Hematopoietic multipotent progenitor cell treated with erythropoietin and hydrocortisone succinate and interleukin-3 and kit ligand, for 6 days (in vitro differentiated cells): ENCODE measurements at regions not wholly inside any gene's neighbourhood (a gene's known extent, or its start where the extent isn't known, plus 50 kb on each side); places are given as distances from the start of the nearest gene placed in this dataset.

Source experiments
- DNase-seq: peaks from one replicate; pipeline ENCODE4 v3.0.0-alpha.2; 2015

DNA sequence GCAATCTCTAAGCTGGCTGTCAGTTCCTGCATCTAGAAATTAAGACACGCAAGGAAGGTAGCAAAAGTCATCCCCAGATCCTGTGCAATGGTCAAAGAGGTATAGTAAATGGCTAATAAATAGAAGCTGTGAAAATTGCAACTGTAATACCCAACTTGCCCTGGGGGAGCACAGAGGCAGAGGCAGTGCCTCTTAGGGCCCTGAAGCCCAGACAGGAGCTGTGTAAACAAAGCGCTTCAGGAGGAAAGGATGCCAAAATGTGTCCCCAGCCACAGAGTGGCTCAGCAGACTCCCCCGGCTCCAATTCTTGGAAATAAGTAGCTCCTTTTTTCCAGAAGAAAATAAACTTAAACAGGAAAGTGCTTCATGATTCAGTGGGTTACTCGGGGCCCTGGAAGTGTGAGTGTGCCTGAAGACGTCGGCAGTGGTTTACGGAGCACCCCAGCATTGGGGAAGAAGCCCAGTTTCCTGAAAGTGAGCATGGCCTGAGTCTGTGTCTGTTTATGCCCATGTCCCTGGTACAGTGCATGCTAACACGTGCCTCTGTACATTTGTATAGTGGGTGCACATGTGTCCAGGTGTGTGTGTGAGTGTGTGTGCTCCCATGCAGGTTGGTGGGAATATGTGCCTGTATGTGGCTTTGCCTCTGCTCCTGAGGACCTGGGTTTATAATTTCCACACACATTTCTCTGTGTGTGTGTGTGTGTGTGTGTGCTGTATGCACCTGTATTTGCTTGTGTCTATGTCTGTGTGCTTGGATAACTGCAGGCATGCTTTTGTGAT, 246.7 kb downstream of the MAFB start:
- no peak for DNase-seq

DNA sequence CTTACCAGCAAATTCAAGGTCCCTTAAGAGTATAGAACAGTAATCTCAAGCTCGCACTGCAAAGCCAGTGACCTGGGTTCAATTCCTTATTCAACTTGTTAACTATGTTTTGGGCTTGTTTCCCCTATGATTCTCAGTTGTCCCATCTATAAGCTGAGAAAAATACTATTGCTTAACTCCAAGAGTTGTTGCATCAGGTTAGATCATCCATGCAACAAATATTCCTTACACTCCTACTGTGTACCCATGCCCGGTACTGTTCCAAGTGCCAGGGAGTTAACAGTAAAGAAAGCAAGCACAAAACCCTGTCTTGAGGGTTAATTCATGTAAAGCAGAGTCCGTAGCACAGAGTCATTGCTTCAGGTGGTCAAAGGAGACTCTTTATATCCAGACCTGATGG, 247.3 kb downstream of the MAFB start:
- no peak for DNase-seq

DNA sequence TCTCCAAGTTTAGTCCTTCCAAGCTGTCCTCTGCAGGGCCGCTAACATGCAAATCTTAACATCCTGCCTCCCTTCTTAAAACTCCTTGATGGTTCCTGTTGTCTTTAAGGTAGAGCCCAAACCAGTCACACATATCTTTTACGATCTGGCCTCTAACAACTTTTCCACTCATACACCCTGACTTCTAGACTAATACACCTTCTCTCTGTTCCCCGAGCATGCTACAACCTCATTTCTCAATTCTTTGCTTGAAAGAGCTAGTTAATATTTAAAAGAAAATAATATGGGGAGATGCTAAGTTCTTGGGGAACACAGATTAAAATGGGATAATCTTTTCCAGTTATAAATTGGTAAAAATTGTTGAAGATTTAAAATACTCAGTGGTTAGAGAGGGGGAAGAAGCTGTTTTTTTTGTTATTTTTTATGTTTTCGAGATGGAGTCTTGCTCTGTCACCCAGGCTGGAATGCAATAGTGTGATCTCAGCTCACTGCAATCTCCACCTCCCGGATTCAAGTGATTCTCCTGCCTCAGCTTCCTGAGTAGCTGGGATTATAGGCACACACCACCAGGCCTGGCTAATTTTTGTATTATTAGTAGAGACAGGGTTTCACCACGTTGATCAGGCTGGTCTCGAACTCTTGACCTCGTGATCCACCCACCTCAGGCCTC, 250.7 kb downstream of the MAFB start:
- no peak for DNase-seq

DNA sequence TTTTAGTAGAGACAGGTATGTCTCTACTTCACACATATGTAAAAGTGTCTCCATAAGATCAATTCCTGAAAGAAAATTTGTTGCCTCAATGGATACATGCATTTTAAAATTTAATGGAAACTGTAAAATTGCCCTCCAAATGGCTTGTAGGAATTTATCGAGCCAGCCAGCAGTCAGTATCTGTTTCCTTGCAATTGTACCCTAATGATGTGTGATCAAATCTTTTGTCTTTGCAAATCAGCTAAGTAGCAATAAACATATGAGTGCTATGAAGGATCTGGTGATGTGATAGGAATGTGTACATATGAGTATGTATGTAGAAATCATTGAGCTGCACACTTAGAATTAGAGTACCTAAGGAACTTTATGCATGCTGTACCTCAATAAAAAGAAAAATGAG, 253.0 kb downstream of the MAFB start:
- DNase-seq = no peak

DNA sequence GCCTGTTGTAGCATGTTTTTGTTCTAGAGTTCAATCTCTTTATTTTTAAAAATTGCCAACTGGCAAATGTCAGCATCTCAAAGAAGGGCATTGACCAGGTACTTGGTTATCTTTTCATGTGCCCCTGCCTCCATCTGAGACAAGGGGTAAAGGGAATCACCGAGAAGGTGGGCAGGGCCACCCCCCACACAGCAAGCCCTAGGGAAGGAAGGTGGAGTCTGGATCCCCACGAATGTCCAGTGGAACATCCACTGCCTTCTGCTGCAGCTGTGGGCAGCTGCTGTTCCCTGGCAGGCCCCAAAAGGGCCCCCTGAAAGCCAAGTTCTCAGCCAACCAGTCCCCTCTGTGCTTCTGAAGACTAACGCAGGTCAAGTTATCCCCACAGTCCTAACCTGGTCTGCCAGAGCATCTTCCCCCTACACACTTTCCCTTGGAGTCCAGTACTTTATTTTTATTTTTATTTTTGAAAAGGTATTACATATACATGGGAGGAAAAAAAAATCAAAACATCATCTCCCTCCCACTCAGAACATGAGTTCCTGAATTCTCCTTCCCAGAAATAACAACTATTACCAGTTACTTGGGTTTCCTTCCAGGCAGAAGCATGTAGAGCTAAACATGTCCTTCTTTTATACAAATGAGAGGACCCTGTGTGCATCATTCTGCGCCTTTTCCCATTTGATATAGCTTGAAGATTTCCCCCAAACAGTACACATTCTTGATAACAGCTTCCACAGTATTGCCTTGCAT, 253.7 kb downstream of the MAFB start:
- no peak for DNase-seq

DNA sequence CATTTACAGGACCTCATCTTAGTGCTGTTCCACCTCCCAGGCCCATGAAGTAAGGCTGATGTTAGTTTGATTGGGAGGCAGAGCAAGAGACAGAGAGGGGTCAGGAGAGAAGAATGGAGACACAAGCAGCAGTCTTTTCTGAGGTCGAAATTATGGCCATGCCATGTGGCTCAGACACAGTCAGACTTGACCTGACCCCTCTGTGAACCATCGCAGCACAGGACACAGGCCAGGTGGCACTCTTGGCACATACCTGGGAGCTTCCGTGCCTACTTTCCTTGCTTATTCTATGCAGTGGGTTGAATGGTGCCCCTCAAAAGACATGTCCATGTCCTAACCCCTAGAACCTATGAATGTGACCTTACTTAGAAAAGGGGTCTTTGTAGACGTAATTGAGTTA, 254.9 kb downstream of the MAFB start:
- no peak for DNase-seq

DNA sequence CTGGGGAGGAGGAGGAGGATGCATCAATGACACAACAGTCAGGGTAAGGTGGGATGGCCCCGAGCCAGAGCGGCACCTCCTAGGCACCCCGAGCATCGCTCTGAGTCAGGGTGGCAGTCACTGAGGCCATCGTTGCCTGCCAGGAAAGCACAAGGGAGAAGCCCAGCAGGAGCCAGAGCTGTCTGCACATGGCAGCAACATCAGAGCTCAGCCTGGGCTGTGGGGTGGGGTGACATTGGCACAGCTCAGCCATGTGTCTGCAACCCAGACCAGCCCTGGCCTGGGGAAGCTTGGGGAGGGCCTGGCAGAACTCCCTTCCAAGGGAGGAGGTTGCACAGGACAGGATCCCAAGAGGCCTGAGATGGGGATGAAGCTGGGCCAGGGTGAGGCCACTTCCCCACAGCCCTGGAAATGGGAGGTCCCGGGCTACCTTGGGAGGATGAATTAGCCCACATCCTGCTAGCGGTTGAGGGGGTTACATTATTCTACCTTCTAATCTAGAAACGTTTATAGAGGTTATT, 255.6 kb downstream of the MAFB start:
- no peak for DNase-seq

DNA sequence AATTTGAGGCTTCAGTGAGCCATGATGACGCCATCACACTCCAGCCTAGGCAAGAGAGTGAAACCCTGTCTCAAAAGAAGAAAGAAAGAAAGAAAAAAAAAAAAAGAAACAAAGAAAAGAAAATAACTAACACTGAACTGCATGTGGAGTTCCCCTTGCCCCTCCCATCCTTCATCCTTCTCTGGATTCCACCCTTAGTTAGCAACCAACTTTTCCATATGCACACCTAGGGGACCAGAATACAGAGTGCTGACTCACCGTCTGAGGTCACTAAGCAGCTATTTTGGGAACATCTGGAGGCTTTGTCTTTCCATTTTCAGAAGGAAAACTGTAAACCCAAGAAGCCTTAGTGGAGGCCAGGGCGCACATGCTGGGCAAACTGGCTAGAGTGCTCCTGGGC, 257.4 kb downstream of the MAFB start:
- no peak for DNase-seq

DNA sequence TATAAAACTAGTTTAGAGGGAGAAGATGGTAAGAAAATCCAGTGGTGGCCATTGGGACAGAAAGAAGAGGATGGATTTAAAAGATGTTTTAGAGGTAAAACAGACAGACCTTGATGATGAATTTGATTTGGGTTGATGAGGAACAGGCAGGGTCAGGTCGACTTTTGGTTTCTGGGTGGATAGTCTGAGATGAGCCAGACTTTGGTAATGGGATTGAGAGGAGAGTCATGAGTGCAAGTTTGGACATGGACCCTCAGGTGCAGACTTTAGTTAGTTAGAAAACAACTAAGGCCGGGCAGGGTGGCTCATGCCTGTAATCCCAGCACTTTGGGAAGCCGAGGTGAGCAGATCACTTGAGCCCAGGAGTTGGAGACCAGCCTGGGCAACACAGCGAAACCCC, 257.9 kb downstream of the MAFB start:
- no peak for DNase-seq

DNA sequence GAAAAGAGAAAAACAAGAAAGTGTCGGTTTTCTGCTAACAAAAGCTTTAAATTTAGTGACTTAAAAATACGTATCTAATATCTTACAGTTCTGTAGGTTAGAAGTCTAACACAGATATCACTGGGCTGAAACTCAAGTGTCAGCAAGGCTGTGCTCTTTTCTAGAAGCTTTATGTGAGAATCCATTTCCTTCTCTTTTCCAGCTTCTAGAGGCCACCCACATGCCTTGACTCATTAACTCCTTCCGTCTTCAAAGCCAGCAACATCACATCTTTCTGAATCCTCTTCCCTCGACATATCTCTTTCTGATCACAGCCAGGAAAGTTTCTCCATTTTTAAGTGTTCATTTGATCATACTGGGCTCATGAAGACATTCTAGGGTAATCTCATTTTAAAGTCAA, 262.0 kb downstream of the MAFB start:
- DNase-seq = no peak

DNA sequence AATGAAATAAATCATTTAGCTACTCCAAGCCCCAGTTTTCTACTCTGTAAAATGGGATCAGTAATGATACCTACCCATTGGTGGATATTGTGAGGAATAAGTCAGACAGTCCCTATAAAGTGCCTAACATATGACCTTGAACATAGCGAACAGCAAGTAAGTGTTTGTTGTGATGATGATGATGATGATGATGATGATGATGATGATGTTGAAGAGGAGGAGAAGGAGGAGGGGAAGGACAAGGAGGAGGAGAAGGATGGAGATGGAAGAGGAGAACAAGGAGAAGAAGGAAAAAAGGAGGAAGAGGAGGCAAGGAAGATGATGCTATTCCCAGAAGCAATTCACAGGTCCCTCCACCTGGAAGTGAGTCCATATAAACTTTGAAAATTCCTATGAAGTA, 264.3 kb downstream of the MAFB start:
- no peak for DNase-seq

DNA sequence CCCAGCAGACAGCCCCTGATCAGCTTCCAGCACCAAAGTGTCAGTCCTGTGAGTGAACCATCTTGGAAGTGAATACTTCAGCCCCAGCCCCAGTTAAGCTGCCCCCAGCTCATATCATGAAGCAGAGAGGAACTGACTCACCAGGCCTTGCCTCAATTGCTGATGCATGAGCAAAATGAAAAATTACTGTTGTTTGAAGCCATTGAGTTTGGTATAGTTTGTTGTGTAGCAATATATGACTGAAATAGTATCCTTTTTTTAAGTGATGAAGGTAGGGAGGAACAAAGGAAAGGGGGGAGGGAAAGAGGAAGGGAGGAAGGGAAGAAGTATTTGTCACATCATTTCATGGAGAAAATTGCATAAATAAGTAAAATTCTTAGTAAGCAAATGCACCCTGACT, 266.4 kb downstream of the MAFB start:
- no peak for DNase-seq

DNA sequence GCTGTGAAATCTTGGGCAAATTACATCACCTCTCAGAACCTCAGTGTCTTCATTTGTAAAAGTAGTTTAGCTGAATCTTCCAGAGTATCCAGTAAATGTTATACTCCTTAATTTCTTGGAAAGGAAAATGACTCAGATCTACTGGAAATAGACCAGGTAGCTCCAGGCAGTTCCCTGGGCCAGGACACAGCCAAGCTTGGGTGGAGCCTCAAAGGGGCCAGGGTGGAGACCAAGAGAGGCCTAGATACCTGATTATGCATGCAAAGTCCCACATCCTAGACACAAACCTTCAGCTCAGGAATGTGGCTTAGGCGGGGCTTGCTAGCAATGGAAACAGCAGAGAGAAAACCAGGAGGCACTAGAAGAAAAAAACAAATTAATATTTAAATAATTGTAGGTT, 272.8 kb downstream of the MAFB start:
- no peak for DNase-seq

DNA sequence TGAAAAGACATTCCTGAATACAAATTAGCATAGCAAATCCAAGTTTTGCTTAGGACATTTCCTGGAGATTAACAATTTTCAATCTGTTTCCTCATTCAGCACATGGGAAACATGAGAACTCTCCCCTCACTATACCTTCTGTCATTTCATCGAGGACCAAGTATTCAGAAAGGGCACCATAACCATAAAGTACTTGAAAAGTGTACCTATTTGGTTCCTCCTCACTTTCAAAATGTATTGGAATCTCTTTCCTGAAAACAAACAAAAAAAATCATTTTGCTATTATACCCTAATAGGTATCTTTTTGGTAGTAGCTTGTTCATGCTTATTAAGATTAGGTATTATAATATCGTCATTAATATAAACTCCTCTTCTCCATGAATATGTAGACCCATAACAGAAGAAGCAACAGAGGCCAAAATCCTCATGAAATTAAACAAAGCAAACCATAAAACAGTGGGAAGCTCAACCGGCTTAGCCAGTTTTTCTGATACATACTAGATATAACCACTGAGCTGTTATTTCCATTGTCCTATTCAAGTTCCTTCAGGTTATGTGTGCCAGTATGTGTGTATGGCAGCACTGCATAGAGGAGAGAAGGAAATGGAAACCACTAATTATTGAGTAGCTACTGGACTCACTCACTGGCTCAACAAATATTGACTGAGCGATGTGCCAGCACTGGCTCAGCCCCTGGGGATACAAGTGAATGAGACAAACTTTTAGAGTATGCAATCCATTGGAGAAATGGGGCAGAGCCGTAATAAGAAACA, 274.0 kb downstream of the MAFB start:
- DNase-seq = no peak

DNA sequence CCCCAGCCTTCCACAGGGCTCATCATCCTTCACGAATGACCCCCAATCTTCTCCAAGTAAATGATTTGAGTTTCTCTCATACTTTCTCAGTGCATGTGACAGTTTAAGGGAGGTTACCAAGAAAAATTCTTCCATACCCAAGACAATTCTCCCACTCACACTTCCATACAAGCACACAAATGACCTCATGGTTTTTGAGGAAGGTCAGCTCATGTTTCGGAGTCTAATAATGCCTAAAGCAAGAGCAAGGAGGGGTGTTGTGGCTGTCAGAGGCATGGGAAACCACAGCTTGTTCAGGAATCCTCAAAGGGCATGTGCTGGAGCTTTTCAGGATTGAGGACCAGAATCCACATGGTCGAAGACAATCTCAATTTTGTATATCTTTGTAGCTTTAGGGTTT, 279.0 kb downstream of the MAFB start:
- DNase-seq = no peak

DNA sequence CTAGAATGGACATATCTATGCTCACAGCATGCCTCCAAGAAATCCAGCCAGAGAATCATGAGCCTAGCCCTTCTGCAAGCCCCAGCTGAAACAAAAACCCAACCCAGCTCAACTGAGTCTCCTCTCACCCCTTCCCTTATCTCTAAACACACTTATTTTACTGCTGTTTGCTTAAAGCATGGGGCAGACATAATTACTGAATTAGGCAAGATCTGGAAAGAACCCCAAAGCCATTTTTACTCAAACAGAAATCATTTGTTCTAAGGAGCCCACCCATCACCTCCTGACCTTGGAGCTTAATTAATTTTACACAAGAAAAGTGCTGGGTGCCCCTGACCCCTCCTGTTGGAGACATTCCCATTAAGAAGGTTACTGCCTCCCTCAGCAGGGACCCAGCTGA, 291.6 kb downstream of the MAFB start:
- no peak for DNase-seq

DNA sequence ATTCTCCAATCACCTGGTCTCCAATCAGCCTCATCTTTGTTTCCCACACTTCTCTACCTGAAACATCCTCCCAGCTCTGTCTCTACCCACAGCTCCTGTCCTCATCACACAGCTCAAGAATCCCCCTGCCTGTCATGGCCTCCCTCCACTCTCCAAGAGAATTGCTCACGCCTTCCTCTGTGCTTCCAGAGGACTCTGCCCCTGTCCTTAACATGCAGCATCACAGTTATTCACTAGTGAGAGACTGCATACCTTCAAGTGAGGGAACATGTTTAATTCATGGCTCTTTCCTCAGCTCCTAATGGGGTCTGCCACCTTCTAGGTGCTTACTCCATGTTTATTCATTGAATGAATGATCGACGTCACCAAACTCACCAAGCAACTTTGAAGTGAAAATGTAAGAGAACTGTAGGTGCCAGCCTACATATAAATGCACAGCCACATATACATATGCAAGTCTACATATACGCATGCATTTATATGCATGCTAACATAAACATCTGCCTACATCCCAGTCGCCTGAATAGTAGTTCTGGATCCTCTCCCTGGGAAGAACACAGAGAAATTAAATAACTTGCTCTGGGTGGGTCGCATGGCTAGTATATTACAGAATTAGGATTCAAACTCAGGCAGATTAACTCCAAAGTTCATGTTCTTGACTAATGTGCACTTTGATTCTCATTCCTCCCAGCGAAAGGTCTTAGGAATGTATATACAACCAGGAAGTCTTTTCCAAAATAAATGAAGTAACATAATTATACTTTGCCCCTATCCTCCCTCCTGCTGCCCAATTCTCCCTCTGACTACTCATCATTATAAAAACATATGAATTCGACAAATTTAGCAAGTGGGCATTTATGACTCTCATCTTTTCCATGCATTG, 295.6 kb downstream of the MAFB start:
- no peak for DNase-seq

DNA sequence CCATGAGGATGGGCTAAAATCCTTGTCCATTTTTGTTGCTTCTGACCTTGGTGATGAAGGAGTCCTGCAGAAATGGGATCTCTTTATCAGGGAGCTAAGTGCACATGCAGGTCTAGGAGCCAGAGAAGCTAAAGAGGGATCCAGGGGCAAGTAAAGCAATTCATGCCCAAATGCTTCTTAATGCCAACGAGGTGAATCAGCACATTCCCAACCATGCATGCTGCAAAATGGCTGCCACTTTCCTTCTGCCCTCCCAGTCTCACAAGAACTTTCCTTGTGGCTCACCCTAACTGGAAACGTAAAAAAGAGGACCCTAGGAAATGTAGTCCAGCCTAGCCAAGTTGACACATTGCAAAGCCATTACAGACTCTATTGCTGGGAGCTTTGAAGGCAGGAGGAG, 298.4 kb downstream of the MAFB start:
- no peak for DNase-seq

DNA sequence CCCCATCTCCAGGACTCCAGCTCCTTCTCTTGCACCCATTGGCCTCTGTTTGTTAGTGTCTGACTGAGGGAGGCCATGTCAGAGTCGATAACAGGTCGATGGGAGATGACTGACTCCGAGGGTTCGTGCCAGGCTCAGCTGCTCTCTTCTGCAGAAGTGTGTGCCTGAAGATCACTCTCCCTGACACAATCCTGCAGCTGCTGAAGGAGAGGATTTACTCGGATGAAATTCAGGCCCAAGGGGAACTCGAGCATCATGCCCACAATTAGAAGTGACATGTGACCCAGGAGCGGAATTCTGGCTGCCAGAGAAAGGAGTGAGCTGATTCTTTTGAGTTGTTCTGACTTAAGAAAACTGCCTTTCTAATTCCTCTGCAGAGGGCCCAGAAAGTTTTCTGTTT, 318.2 kb downstream of the MAFB start:
- no peak for DNase-seq

DNA sequence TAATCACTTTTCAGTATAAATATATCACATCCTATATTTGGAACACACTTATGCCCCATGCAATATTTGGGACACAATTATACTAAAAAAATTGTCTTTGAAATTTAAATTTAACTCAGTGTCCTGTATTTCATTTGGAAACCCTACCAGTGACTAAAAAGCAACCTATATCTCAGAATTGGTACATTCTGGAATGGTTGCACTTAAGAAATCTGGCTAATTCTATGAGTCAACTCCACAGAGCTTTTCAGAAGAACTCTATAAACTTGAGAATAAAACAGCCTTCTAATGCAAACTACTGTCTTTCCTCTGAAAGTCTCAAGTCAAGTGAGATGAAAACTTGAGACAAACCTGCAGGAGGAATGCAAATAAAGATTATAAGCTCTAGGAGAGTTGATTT, 320.2 kb downstream of the MAFB start:
- no peak for DNase-seq

DNA sequence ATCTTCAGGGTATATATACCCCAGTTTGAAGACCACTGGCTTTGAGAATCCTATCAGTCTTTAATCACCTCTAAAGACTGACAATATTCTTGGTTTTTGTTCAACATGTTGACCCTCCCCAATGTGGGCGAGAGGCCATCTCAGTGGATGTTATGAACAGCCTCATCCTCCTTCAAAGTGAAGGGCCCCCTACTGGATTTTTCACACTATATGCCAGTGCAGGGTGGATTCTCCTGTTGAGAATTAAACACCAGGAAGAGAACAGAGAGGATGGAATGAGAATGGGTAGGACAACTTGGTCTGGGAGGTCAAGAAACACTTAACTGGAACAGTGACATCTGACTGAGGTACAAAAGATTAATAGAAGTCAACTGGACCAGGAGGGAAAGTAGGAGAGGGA, 327.1 kb downstream of the MAFB start:
- DNase-seq = no peak
